ENCODE measurements at regions not wholly inside any gene's neighbourhood (a gene's known extent, or its start where the extent isn't known, plus 50 kb on each side); places are given as distances from the start of the nearest gene placed in this dataset.

DNA sequence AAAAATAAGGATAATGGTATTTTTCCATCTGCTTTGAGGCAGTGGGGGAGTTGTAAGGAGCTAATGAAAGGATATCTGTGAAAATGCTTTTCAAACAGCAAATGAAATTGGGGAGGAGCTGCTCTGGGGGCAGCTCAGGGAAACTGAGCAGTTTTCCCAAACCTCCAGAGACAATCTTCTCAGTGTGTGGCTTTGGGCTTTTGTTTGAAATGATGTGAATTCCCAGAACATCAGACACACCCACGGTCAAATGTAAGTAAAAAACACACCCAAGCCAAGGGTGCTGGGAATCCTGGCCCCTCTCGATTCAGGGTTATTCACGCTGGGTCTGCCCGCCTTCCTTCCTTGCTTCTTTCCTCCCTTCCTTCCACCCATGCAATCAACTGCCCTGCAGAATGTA is 512.6 kb downstream of the BNC2 start:
- Histone ChIP-seq H3K4me1 (peaks cover under 1% of the 10 kb centered on the region), H3K9me3 (no peaks in the 10 kb centered on the region), H3K4me3 (no peak overlapping the region), H3K36me3 (no peaks in the 10 kb centered on the region), H3K27me3 (no peaks in the 10 kb centered on the region), H3K27ac (no peak overlapping the region)
- intact Hi-C loops (cut with DNase I), result no loop called here
- TF ChIP-seq POLR2AphosphoS5 (IDR thresholded peaks at IDR 0.05; ENCODE audit: insufficient read depth in 1 of 2, low read depth in 1 of 2), result no peak
- TF ChIP-seq, protein P1, sequence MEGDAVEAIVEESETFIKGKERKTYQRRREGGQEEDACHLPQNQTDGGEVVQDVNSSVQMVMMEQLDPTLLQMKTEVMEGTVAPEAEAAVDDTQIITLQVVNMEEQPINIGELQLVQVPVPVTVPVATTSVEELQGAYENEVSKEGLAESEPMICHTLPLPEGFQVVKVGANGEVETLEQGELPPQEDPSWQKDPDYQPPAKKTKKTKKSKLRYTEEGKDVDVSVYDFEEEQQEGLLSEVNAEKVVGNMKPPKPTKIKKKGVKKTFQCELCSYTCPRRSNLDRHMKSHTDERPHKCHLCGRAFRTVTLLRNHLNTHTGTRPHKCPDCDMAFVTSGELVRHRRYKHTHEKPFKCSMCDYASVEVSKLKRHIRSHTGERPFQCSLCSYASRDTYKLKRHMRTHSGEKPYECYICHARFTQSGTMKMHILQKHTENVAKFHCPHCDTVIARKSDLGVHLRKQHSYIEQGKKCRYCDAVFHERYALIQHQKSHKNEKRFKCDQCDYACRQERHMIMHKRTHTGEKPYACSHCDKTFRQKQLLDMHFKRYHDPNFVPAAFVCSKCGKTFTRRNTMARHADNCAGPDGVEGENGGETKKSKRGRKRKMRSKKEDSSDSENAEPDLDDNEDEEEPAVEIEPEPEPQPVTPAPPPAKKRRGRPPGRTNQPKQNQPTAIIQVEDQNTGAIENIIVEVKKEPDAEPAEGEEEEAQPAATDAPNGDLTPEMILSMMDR (IDR thresholded peaks at IDR 0.05), result no peak
- no peak for TF ChIP-seq POLR2A (IDR thresholded peaks at IDR 0.05)
- peak in 1 of 2 donors; percentile 16 for DNase-seq (ENCODE audit: extremely low spot score in 2 of 2)

- intact Hi-C loops (cut with DNase I), result no loop called here
- TF ChIP-seq POLR2A (IDR thresholded peaks at IDR 0.05) (no peak), POLR2AphosphoS5 (IDR thresholded peaks at IDR 0.05; ENCODE audit: insufficient read depth in 1 of 2, low read depth in 1 of 2) (no peak)
- TF ChIP-seq, protein P1 (IDR thresholded peaks at IDR 0.05), result no peak
- H3K36me3 ChIP-seq, result no peaks in the 10 kb centered on the region
- no peaks in the 10 kb centered on the region for H3K4me1 ChIP-seq
- H3K4me3 ChIP-seq, result no peak overlapping the region
- DNase-seq (ENCODE audit: extremely low spot score in 2 of 2), result peak in 1 of 2 donors; percentile 56
- H3K27ac ChIP-seq, result no peak overlapping the region
- H3K27me3 ChIP-seq, result no peaks in the 10 kb centered on the region
- no peaks in the 10 kb centered on the region for H3K9me3 ChIP-seq
Measured at GRCh38 chr9:16358751-16359150, 511.7 kb downstream of the BNC2 start.
